ENCODE measurements at regions not wholly inside any gene's neighbourhood (a gene's known extent, or its start where the extent isn't known, plus 50 kb on each side); places are given as distances from the start of the nearest gene placed in this dataset.
"Not testable (repeated sequence)": the region's sequence is repeated elsewhere in the genome, so short reads cannot be mapped to it uniquely, and the experiment has no call there.

DNA sequence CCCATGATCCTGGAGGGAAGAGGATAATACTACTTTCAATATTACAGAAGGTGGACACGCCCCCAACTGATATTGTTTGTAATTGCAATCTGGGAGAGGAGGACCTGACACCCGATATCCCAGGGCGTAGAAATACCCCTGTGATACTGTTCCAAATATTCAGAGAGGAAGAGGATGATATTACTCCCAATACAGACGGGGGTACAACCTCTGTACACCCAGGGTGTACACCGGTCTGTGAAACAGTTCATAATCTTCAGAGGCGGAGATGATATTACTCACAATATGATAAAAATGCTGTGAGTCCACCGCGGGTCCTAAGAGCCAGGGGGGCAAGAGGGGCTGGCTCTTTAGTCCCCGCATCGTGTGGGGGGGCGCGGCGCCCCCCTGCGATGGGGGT, 57.2 kb upstream of the ALDH3B2 start:
- no peak for TF ChIP-seq POLR2AphosphoS5 (IDR thresholded peaks at IDR 0.05)
- TF ChIP-seq, protein P1, sequence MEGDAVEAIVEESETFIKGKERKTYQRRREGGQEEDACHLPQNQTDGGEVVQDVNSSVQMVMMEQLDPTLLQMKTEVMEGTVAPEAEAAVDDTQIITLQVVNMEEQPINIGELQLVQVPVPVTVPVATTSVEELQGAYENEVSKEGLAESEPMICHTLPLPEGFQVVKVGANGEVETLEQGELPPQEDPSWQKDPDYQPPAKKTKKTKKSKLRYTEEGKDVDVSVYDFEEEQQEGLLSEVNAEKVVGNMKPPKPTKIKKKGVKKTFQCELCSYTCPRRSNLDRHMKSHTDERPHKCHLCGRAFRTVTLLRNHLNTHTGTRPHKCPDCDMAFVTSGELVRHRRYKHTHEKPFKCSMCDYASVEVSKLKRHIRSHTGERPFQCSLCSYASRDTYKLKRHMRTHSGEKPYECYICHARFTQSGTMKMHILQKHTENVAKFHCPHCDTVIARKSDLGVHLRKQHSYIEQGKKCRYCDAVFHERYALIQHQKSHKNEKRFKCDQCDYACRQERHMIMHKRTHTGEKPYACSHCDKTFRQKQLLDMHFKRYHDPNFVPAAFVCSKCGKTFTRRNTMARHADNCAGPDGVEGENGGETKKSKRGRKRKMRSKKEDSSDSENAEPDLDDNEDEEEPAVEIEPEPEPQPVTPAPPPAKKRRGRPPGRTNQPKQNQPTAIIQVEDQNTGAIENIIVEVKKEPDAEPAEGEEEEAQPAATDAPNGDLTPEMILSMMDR (IDR thresholded peaks at IDR 0.05): no peak
- no peak for TF ChIP-seq POLR2A (IDR thresholded peaks at IDR 0.05)
- DNase-seq (ENCODE audit: low spot score in 2 of 2): no peak
- intact Hi-C loops (cut with DNase I; ENCODE audit: low total_unique reads): no loop called here
- Histone ChIP-seq H3K27ac (no peak overlapping the region), H3K36me3 (no peaks in the 10 kb centered on the region), H3K9me3 (no peaks in the 10 kb centered on the region), H3K4me1 (no peaks in the 10 kb centered on the region), H3K27me3 (peaks cover 0 to 4% of the 10 kb centered on the region in 2 donors), H3K4me3 (peak overlapping the region in 2 of 3 donors; percentile 38 to 43)

DNA sequence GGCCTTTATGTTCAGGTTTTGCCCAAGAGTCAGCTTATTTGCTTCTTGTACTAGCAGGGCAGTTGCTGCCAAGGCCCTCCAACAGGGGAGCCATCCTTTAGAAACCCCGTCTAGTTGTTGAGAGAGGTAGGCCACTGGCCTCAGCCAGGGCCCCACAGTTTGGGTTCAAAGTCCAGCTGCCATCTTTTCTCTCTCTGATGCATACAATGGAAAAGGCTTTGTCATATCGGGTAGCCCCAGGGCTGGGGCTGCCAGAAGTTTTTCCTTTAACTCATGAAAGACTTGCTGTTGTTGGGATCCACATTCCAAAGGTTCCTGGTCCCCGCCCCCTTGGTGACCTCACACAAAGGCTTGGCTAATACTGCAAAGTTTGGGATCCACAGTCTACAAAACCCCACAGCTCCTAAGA, 53.7 kb upstream of the ALDH3B2 start:
- intact Hi-C loops (cut with DNase I; ENCODE audit: low total_unique reads): loop anchor here (10.0 kb wide), 1 partner anchor 1907 kb away; no protein-coding TSS in a partner anchor

DNA sequence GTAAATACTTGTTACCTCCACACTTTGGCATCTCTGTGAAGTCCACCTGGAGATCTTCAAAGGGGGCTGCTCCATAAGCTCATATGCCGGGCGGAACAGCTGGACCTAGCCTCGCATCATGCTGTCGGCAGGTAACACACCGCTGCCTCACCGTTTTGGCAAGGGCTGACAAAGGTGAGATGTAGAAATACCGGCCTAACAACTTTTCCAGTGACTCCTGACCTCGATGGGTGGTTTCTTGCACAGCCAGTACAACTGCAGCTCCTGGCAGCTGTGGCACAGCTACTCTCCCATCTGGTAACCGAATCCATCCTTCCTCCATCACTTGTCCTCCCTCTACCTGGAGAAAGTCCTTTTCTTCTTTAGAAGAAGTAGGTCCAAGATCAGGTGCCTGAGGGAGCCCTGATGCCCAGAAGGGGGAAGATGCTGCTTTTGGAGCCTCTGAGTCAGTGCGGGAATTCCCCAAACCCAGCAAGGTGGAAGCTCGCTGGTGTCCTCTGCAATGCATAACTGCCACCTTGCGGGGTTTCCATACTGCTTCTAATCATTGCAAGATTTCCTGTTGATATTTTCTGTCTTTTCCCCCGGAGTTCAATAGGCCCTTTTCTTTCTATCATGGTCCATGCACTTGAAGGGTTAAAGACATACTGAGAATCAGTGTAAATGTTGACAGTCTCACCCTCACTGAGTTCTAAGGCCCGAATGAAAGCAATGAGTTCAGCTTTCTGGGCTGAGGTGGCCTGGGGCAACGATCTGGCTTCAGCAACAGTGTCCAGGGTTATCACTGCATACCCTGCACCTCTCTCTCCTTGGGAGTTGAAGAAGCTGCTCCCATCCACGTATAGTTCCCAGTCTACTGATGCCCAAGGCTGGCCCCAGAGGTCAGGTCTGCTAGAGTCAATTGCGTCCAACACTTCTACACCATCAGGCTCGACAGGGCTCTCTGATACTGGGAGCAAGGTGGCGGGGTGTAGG, 52.9 kb upstream of the ALDH3B2 start:
- not testable (repeated sequence) for H3K27me3 ChIP-seq; H3K9me3 ChIP-seq; H3K4me3 ChIP-seq; H3K27ac ChIP-seq; DNase-seq (ENCODE audit: low spot score in 2 of 2); H3K36me3 ChIP-seq; H3K4me1 ChIP-seq
- intact Hi-C loops (cut with DNase I; ENCODE audit: low total_unique reads): loop anchor here (10.0 kb wide), 1 partner anchor 1907 kb away; no protein-coding TSS in a partner anchor

More for the DNA sequence above, 53.7 kb upstream of the ALDH3B2 start:
- H3K9me3 ChIP-seq; H3K36me3 ChIP-seq; H3K4me3 ChIP-seq; H3K27me3 ChIP-seq; H3K27ac ChIP-seq; H3K4me1 ChIP-seq; DNase-seq (ENCODE audit: low spot score in 2 of 2): not testable (repeated sequence)
